ENCODE measurements at regions not wholly inside any gene's neighbourhood (a gene's known extent, or its start where the extent isn't known, plus 50 kb on each side); places are given as distances from the start of the nearest gene placed in this dataset.

DNA sequence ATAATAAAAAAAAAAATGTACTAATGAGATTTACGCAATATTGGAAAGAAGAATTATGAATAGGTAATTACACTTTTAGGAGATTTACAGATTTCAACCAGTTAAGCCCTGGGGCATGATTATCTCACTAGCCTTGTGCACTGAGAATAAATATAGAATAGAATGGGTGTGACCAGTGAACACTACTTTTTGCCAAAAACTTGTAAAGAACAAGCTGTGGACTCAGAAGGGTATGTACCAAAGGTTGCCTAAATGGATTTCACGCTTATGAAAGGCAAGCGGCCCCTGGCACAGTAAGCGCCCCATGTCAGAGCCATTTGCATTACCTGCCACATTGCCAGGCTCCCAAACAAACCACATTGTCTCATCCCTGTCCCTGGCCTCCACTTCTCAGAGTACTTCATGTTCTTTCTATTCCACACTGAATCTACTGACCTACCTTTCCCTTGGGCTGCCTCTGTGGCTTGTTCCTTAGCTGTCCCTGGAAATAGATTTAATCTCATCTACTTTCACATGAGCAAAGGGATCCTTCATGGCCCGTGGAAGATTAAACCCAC, 170.6 kb upstream of the DIO2 start:
- FAIRE-seq: no peak
- DNase-seq (ENCODE audit: low spot score): no peak

- DNase-seq (ENCODE audit: low spot score) (no peak), FAIRE-seq (no peak)
Observed at GRCh38 chr14:80379035-80379434, 167.7 kb upstream of the DIO2 start.

DNA sequence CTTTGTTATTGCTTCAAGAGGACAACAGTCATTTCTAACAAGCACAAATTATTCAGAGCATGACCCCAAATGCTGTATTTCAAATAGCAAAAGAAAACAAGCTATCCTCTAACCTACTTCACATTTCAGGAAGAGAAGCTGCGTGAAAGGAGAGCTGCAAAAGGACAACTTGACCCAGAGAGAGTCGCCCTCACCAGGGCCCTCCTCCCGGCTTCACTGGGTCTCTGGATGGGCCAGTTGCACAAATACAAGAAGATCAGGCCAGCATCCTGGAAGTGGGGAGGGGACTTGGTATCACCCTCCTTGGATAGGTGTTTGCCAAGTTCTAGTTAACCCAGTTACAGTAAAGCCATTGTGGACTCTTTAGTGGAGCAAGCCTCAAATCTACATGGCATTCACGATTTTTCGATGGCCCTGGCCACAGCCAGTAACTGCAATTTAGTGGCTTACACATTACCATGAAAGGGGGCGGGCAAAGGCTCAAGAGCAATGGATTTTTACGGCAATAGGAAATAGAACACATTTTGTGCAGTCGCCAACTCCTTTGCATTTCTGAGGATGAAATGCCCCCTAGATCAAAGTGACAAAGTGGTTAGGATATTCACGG, 166.9 kb upstream of the DIO2 start:
- FAIRE-seq (no peak), DNase-seq (ENCODE audit: low spot score) (no peak)

DNA sequence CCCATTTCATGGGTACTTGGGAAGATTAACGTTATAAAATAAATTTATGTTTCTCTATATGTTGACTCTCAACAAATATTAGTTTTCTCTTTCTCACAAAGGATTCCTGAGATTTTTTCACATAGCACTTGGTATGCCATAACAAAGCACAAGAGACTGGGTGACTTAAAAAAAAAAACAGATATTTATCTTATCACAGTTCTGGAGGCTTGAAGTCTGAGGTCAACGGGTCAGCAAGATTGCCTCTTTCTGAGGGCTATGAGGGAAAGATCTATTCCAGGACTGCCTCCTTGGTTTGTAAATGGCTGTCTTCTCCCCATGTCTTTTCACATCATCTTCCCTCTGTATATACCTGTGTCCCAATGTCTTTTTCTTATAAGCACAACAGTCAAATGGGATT, 153.5 kb upstream of the DIO2 start:
- FAIRE-seq: no peak
- no peak for DNase-seq (ENCODE audit: low spot score)

GRCh38 chr14:80364274-80364673, 153.0 kb upstream of the DIO2 start:
- DNase-seq (ENCODE audit: low spot score): no peak
- no peak for FAIRE-seq

DNA sequence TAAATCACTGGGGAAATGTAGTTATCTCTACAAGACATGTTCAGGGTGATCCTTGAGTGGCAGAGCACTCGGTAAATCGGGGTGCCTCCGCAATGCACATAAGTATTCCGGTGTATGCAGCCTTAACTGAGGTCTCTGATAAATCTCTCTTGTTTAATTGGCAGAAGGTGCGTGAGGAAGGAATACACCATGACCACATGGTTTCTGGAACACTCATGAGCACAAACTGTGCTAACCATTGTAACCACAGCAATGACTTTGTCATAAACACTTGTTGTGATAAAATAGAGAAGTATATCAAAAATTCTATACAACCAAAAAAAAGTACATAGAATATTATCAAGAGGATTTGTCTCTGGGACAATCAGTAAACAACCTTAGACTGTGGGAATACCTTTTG, 146.8 kb upstream of the DIO2 start:
- FAIRE-seq (no peak), DNase-seq (ENCODE audit: low spot score) (no peak)

DNA sequence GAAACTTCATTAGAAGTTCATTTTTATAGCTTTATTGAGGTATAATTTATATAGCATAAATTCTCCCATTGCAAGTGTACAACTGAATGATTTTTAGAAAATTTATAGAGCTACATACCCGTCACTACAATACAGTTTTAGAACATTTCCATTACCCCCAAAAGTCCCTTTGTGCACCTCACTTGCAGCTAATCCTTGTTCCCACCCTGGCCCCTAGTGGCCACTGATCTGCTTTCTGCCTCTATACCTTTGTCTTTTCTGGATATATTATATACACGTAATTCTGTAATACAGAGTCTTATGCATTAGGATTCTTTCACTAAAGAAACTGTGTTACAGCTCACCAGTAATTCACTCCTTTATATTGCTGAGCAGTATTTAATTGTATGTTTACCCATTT, 145.1 kb upstream of the DIO2 start:
- DNase-seq (ENCODE audit: low spot score) (no peak), FAIRE-seq (no peak)

- no peak for FAIRE-seq
- no peak for DNase-seq (ENCODE audit: low spot score)
Observed at GRCh38 chr14:80354860-80355581, 143.7 kb upstream of the DIO2 start.

- DNase-seq (ENCODE audit: low spot score) (no peak), FAIRE-seq (no peak)
Observed at GRCh38 chr14:80352471-80352870, 141.2 kb upstream of the DIO2 start.

DNA sequence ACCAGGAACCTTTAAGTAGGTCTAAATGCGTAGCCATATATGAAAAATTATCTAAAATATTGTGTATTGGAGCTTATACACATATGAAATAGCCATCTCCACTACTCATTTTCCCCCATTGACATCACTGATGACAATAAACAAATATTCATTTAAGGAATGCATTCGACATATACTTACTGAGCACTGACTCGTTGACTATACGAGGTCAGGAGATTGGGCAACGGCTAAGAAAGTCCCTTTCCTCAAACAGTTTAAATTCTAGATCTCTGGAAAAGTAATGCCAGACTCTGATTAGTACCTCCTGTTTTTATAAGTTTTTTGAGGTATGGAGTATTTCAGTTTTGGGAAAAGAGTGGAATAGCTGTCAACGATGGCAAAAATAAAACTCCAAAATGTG, 139.4 kb upstream of the DIO2 start:
- no peak for FAIRE-seq
- no peak for DNase-seq (ENCODE audit: low spot score)

DNA sequence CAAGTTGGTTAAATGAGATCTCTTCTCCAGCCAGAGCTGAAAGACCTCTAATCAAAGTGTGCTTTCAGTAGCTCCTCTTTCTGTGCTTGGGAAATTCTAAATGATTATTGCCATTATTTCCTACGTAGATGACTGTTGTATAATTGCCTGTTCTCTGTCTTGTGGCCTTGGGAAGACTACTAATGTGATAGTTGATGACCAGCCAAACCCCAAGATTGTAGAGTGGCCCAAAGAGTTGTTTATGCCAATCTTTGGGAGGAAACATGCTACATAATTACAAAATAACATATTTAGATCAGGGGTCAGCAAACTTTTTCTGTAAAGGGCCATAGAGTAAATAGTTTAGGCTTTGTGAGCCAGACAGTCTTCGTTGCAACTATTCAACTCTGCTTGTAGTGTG, 135.1 kb upstream of the DIO2 start:
- FAIRE-seq: no peak
- no peak for DNase-seq (ENCODE audit: low spot score)

GRCh38 chr14:80344208-80344607, 132.9 kb upstream of the DIO2 start:
- DNase-seq (ENCODE audit: low spot score) (no peak), FAIRE-seq (no peak)

DNA sequence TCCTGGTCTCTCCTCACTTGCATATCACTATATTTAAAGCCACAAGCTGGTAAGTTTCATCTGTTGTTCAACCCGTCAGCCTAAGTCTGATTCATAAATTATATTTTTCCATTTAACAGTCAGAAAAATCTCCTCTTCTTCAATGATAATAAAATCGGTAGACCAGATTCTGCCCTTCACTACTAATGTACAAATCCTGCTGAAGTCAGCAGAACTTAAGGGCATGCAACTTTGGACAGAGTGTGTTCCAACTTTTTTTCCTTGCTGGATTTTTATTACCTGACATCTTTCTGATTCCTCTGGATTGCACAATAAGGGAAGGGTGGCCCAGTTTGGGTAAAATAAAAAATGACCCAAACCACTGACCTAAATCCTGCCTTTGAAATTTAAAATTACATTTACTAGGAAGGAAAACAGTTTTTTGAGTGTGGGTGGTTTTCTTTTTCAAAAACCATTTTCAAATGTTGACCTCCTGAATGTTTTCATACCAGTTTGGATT, 125.4 kb upstream of the DIO2 start:
- no peak for DNase-seq (ENCODE audit: low spot score)
- no peak for FAIRE-seq

GRCh38 chr14:80325688-80326087, 114.4 kb upstream of the DIO2 start:
- FAIRE-seq (no peak), DNase-seq (ENCODE audit: low spot score) (no peak)

GRCh38 chr14:80325112-80325511, 113.8 kb upstream of the DIO2 start:
- no peak for DNase-seq (ENCODE audit: low spot score)
- FAIRE-seq: no peak

DNA sequence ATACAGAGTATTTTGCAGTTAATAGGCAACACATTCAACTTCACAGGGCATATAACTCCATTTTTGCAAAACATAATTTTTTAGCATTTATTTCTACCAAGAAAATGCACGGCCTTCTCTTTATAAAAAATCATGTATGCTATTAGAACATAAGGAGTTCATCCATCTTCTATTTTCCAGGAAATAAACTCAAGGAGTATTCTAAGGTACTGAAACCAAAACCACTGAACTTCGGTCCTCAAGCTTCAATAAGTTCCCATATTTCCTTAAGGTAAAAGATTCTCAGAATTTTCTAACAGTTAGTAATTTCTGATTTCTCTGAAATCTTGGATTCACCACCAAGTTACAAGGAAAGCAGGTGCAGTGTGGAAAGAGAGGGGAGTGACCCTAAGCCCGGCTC, 113.3 kb upstream of the DIO2 start:
- DNase-seq (ENCODE audit: low spot score) (no peak), FAIRE-seq (no peak)

DNA sequence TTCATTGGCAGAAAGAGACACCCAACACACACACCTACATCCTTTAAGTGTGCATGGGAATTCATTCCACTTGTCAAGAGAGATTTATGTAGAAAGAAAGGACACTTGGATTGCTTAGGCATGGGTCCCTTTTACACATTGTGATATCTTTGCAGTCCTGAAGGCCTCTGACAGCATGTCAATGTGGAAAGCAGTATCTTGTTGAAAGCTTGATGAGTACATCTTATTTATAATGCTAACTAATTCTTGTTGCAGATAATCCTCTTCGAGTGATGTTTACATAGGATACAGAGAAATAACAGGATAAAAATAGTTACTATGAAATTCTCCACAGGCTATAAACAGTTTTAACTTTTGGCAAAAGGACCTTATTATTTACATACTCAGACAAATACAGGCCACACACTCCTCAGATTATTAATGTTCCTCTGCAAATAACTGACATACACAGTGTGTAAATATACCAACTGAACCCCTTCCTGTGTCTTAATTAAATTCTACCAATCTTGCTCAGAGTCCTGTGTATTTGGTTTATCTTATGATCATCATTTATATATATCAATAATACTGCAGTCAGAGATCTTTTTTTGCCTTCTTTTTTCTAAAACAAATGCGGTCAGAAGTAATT, 111.8 kb upstream of the DIO2 start:
- no peak for DNase-seq (ENCODE audit: low spot score)
- no peak for FAIRE-seq

- DNase-seq (ENCODE audit: low spot score): no peak
Observed at GRCh38 chr14:80316441-80316840, 105.1 kb upstream of the DIO2 start.

GRCh38 chr14:80315681-80316080, 104.4 kb upstream of the DIO2 start:
- no peak for DNase-seq (ENCODE audit: low spot score)
- FAIRE-seq: no peak

More at GRCh38 chr14:80316441-80316840, 105.1 kb upstream of the DIO2 start:
- no peak for FAIRE-seq

GRCh38 chr14:80313806-80314205, 102.5 kb upstream of the DIO2 start:
- FAIRE-seq: no peak
- DNase-seq (ENCODE audit: low spot score): no peak

GRCh38 chr14:80310938-80311750, 99.8 kb upstream of the DIO2 start:
- DNase-seq (ENCODE audit: low spot score) (no peak), FAIRE-seq (no peak)
